HT-29 (cell line): ENCODE measurements at regions not wholly inside any gene's neighbourhood (a gene's known extent, or its start where the extent isn't known, plus 50 kb on each side); places are given as distances from the start of the nearest gene placed in this dataset.
A peak's percentile ranks its signal among the peaks of the same experiment; 100 is the strongest.

Experiments
- DNase-seq: peaks from one replicate; pipeline ENCODE4 v3.0.0-alpha.2; 2015; ENCODE audit warnings: low spot score

GRCh38 chr2:187934692-187935091 lies 357.0 kb upstream of the GULP1 start:
- no peak for DNase-seq

GRCh38 chr2:187935126-187935525 lies 356.5 kb upstream of the GULP1 start:
- no peak for DNase-seq

- DNase-seq: no peak
These were observed 355.4 kb upstream of the GULP1 start for GRCh38 chr2:187936228-187936627.

DNA sequence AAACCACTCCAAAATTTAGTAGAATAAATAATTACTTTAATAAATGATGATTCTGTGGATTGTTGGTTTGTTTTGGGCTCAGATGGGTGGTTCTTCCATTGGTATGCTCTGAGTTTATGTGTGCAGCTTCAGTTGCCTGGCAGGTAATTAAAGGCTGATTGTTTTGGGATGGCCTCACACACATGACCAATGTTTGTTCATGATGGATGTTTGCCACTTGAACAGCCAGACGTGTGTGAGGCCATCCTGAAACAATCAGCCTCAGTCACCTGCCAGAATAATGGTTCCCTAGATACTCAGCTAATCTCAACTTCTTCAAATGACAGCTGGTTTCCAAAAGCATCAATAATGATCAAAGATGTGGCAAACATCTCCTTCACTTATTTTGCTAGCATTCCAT lies 352.5 kb upstream of the GULP1 start:
- no peak for DNase-seq

DNA sequence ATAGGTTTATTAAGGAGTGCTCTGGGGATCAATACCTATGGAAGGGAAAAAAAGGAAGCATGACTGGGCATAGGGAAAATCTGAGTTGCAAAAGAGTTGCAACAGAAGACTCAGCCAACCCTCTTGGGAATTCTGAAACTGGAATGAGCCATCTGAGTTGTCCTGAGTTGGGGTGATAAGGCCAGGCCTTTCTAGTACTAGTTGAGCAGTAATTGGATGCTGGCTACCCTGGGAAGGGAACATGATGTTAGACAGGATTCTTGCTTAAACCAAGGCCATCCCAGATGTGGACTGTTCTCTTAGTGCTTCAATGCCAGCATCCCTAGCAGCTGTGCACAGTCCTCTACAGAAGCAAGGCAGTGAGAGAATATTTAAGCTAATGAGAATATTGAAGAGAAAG lies 348.8 kb upstream of the GULP1 start:
- DNase-seq: no peak

DNA sequence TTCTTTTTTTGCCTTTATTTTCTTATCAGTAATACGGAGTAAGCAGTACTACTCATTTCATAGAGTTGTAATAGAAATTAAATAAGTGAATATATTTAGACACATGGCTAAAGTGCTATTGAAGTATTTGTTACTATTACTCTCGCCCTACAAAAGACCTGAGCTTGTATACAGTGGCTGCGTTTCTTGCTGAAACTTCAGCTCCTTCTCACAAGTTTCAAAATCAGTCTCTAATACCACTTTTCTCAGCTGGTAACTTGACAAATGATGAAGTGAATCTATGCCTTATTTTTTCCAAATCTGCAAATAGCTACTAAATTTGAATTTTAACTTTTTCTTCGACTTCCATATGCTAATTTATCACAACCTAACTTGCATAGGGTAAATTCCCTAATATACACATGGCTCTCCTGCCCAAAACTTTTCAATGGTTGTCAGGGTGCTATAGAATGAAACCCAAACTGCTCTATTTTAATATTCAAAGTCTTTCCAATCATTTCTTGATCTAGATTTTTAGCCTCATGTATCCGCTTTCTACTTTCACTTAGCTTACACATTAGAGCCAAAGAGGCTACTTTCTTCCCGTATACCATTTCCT lies 347.8 kb upstream of the GULP1 start:
- no peak for DNase-seq

DNA sequence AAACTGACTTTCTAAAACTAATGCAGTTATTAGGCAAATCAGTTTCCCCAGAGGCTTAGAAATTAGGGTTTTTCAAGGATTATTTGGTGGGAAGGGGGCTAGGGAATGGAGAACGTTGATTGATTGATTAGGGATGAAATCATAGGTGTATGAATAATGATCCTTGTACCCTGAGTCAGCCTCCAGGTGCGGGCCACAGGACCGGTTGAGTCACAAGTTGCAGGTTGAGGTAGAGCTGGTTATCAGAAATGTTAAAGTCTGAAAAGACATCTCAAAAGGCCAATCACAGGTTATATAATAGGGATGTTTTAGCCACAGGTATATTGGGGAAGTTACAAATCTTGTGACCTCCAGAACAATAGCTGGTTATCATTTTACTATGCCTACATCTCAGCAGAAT lies 341.8 kb upstream of the GULP1 start:
- no peak for DNase-seq

- DNase-seq: no peak
These were observed 340.0 kb upstream of the GULP1 start for GRCh38 chr2:187951470-187952218.

DNA sequence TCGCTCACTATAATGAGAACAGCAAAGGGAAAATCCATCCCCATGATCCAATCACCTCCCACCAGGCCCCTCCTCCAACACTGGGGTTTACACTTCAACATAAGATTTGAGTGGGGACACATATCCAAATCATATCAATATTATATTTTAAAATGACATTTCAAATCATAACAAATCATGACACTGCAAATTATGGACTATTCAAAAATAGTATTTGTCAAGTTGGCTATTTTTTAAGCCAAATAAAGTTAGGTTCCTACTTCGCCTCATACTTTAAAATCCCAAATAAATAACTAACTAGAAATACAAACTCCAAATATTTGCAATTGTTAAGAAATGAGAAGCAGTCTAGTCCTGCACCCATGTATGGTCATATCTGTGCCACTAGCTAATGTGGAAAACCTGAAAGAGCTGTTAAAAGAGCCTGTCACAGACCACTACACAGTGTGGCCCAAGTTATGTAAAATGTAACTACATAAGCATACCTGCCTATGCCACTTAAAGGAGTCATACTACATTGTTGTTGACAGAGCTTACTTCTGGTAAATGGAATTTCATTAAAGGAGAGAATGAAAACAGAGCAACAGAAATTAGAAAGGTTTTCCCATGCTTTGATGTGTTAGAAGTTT lies 334.7 kb upstream of the GULP1 start:
- DNase-seq: no peak

DNA sequence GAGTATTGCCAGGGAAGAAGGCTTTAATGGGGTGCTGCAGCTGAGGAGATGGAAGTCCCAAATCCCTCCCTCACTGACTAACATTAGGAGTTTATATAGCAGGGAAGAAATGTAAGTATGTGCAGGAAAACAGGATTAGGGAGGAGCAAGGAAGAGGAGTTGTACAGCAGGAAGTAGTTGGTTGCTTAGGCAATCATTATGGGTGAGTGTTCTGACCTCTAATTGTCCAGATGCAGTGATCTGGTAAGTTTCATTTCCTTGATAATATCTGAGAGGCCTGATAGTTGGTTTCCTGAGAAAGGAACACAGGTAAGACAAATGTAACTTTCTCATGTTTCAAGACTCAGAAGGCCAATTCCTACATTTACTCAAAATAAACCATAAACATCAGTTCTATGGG lies 331.9 kb upstream of the GULP1 start:
- peak; percentile 14 for DNase-seq

- no peak for DNase-seq
These were observed 329.1 kb upstream of the GULP1 start for GRCh38 chr2:187962538-187962937.

GRCh38 chr2:187964746-187965145 lies 326.9 kb upstream of the GULP1 start:
- no peak for DNase-seq

DNA sequence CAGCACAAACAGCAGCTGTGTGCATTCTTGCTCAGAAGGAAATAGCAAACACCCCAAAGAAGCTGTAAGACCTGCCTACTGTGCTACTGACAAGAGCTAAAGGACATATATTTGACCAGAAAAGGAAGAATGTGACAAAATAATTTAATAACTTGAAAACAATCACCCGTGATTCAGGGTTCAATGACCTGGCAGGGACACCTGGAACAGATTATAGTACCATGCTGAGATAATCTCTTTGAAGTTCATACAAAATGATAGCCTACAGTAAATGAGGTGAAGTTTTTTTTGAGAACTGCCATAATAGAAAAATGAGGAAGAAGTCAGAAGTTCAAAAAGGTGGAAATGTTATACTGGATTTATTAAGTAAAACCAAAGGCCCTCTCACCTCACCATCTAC lies 324.8 kb upstream of the GULP1 start:
- no peak for DNase-seq

- DNase-seq: no peak
These were observed 319.8 kb upstream of the GULP1 start for GRCh38 chr2:187971893-187972292.

GRCh38 chr2:187976259-187976985 lies 315.3 kb upstream of the GULP1 start:
- no peak for DNase-seq

GRCh38 chr2:187976986-187977333 lies 314.7 kb upstream of the GULP1 start:
- DNase-seq: no peak

GRCh38 chr2:187978356-187978755 lies 313.3 kb upstream of the GULP1 start:
- no peak for DNase-seq

GRCh38 chr2:187982668-187983067 lies 309.0 kb upstream of the GULP1 start:
- DNase-seq: no peak

DNA sequence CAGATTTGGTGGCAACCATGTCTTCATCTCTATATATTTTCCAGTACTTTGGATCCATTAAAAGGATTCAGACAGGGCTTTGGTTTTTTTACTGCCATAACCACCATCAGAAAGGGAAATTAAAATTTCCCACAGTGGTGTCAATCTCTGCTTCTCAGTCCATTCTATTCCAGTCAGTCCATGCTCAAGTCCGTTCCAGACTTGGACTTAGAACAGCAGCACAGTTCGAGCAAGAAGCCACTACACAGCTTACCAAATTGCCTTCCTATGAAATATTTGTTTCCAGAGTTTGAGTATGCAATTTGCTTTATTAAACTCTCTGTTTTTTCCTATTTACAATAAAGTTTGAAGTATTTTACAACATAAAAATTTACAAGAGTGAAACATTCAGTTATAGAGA lies 306.5 kb upstream of the GULP1 start:
- DNase-seq: no peak

DNA sequence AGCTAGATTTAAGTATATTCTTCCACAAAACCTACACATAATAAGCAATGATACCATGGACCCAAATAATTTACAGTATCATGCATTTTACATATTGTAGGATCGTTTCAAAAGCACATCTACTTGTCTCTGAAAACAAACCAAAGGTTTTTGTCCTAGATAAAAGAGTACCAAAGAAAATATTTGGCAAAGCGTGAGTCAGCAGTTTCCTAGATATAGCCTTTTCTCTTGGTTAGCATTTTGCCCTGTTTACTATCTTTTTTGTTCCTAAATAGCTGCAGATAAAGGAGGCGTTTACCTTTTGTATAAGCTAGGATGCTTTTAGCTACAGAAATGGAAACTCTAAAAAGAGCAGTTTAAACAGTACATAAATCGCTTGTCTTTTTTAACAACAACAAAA lies 305.8 kb upstream of the GULP1 start:
- no peak for DNase-seq

DNA sequence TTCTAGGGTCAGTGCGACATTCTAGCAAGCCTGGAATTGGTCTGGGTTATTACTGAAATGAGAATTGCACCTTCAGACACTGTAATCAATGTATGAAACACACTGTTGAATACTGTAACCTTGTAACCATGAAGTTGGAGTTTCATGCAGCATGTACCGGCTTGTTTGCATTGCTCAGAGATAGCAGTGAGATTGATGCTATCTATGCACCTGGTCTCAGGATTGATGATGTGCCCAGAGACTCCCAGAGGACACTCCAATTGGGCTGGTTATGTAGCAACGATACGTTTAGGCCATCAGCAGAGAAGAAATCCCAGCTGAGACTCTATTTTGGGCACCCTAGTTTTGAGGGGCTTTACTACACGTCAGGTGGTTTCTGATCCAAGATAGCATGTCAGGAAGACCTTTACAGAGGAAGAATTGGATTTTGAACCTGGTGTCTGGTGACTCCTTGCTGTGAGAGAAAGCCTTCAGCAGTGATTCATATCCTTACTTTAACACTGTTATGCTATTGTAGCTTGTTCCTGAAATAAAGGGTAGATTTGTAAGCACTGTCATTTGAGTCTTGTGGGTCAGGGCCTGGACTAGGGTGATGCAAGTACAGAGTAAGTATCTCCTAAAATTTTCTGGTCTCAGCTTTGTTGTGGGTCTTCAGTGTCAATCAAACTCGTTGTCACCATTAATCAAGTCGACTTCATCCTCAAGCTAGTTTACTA lies 305.1 kb upstream of the GULP1 start:
- DNase-seq: no peak

DNA sequence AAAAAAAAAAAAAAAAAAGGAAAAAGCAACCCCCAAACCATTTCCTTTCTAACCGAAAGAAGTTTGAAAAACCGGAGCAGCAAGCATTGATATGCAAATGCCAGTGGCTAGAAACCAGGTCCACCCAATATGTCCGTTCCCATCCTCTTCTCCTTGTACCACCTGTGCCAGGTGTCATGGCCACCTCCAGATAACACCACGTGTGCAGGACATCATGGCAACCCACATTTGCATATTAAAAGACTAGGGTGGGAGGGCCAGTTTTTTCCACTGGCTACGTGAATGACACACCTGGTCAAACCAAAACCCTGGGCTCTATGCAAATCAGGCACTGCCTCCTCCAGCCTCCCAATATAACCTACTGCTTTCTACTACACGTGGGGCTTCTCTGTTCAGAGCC lies 303.3 kb upstream of the GULP1 start:
- DNase-seq: no peak
